ENCODE measurements at regions not wholly inside any gene's neighbourhood (a gene's known extent, or its start where the extent isn't known, plus 50 kb on each side); places are given as distances from the start of the nearest gene placed in this dataset.

GRCh38 chr12:60059180-60059579 lies 463.4 kb downstream of the SLC16A7 start:
- DNase-seq: no peak

DNA sequence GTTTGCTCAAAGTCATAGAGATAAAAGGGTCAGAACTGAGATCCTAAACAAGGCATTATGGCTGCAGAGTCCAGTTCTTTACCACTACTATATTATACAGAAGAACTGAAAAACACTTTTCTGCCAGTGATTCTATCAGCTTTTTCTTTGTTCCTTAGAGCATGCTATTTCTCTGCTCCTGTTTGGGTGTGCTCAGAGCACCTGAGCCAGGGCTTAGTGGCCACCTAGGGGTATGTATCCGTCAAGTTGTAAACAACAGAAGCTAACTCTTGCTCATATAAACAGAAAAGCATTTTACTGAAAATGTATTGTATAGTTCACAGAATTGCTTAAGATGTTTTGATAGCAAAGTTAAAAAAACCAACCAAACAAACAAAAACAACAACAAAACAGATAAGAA lies 470.8 kb downstream of the SLC16A7 start:
- DNase-seq: no peak

DNA sequence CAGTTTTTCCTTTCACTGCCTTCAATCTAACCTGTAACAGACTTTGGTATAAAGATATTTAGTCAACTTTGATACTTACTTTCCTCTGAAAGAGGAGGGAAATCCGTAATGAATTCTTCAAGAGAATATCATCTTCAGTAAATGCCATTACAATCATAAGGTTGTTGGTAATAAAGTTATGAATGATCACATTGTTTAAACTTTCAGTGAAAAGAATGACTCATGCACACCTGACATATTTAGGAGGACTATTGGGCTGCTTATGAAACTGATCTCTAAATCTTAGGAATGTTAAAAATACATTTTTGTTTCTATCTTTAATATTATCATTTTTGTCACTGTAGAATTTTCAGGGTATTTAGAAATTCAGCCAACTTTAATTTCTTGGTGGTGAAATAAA lies 474.7 kb downstream of the SLC16A7 start:
- no peak for DNase-seq

GRCh38 chr12:60071759-60072191 lies 475.9 kb downstream of the SLC16A7 start:
- no peak for DNase-seq

GRCh38 chr12:60072911-60073310 lies 477.1 kb downstream of the SLC16A7 start:
- DNase-seq: no peak

- DNase-seq: no peak
These were observed 479.3 kb downstream of the SLC16A7 start for GRCh38 chr12:60075091-60075490.

GRCh38 chr12:60078026-60078425 lies 482.2 kb downstream of the SLC16A7 start:
- DNase-seq: no peak

DNA sequence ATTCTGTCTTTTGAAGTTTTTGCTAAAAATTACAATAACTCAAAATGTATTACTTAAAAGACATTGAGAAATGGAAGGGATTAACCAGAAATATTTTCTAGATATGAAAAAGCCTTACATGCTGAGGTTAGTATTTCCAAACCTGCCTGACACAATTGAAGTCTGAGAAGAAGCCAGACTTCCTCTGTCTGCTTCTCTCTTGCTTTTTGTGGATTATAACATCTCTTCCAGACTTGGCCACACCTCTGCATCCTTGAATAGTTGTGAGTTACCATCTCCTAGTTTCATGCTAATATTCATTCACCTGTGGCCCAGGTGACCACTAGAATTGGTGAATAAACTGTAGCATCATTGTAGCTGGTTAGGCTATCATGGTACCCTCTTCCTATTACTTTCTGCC lies 497.6 kb downstream of the SLC16A7 start:
- DNase-seq: no peak

GRCh38 chr12:60094436-60094835 lies 498.6 kb downstream of the SLC16A7 start:
- DNase-seq: no peak

DNA sequence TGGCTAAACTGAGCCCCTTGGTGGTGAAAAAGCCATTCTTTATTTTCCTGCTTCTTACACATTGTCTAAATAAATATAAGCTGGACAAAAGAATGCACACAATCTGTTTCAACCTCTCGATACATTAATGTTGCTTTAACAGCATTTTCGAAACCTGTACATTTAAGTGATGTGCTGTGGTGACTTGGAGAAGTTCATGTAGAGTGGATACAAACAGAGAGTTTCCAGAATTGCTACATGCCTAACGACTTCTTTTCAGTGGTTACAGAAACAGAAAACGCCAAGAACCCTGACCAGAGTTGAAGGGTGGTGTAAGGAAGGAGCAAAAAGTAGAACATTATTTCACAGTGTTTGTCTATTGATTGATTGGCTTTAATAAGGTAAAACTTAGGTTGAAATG lies 500.9 kb downstream of the SLC16A7 start:
- DNase-seq: no peak

GRCh38 chr12:60100160-60100559 lies 504.3 kb downstream of the SLC16A7 start:
- DNase-seq: no peak

DNA sequence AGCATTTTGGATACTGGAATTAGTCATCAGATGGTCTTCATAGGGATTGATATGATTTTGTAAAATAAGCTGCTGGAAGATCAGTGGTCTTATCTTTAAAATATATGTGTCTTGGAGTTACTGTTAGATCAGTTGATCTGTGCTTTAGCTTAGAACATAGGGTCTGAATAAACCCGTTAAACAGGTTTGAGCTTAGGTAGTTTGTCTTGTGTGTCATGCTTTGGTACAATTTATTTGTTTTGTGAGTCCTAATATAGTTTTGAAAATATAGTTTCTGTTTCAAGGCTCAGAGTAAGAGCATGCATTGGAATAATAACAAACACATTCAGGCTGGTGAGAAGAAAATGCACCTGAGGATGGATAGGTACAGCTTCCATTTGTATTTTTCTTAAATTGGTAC lies 505.0 kb downstream of the SLC16A7 start:
- DNase-seq: no peak

- DNase-seq: no peak
These were observed 505.9 kb downstream of the SLC16A7 start for GRCh38 chr12:60101715-60102114.

DNA sequence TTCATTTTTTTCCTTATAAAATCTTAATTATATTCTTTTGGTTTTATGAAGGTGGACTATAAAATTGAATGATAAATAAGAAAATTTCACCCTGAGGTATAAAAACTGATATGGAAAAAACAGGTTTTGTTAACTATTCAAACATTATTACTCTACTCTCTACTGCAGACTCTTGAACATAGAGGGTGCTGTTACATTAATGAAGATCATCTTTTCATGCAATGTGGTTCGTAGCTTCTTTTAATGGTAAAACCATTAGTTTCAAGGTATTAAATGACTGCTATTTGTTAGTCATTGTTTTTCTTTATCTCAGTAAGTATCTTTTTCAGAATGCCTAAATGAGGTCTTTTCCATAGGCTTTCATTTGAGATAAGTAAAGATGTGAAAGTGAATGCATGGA lies 510.4 kb downstream of the SLC16A7 start:
- DNase-seq: no peak

DNA sequence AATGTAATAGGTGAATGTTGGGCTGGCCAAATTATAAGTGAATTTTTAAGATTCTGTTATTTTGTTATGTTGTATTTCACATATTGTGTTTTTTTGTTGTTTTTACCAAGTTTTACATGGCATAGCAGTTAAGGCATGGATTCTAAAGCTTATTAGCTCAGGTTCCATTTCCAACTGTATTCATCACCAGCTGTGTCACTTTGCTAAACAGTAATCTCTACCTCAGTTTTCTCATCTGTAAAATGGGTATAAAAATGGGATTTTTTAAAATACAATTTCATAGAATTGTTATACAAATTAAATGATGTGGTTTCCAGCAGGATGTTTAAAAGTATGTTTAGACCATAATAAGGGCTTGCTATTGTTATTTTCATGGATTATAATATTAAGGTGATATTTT lies 512.2 kb downstream of the SLC16A7 start:
- no peak for DNase-seq

DNA sequence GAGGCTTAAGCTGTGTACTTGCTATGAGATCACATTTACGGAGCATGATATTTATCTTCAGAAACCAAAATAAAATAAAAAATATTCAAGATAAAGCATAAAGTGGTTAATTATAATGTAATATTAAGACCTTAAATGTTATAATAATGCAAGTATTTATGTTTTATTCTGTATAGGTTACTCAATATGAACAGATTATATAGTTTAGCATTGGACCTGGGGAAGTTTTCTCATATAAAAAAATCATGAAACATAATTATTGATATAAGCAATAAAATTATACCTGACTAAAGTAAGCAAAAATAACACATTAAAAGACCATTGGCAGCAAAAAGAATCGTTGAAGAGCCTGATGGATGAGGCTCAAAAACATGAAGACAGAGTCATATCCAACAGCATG lies 516.2 kb downstream of the SLC16A7 start:
- no peak for DNase-seq

GRCh38 chr12:60112763-60113162 lies 516.9 kb downstream of the SLC16A7 start:
- DNase-seq: no peak

- DNase-seq: no peak
These were observed 518.3 kb downstream of the SLC16A7 start for GRCh38 chr12:60114169-60114568.

DNA sequence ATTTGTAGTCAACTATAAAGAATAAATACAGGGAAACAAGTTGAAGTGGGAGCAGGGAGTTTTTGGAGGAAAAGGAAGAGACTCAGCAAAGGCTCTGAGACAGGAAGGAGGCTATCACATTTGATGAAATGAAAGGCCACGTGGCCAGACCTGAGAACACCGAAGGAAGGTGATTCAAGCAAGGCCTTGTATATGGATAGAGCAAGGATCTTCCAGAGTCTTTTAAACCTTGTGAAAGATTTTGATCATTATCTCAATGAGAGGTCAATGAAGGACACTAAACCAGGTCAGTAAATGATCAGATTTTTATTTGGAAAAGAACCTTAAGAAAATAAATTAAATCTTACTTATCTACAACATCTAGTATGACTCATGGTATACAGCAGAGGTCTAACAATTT lies 523.5 kb downstream of the SLC16A7 start:
- DNase-seq: no peak

DNA sequence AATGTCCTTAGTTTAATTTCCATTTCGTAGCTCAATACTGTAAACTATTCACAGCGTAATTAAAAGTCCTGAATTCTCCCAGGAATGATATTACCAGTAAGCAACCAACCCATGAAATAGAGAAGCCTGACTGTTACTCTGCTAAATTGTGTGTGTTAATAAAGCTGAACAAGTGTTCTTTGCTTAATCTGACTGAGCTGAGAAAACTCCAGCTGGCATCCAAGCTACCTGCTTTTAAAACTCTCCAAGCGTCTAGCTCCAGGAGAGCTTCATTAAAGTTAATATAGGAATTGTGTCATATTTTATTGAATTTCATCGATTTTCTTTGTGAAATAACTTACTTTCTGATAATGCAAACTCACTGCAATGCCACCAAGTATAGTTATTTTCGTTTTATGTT lies 524.4 kb downstream of the SLC16A7 start:
- DNase-seq: no peak

GRCh38 chr12:60123557-60123956 lies 527.7 kb downstream of the SLC16A7 start:
- no peak for DNase-seq

DNA sequence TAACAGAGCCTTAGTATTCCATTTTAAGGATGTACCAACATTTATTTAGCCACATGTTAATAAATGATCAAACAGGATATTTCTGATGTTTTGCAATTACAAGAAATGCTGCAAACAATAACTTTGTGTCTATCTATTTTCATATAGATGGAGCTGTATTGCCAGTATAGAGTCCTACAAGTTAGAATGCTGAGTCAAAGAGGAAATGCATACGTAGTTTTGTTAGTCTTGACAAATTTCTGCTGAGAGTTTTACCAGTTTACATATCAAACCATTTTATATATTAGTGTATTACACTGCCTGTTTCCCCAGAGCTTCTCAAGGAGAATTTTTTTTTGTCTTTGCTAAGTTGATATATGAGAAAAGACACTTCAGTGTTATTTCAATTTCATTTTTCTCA lies 541.7 kb downstream of the SLC16A7 start:
- DNase-seq: no peak

- no peak for DNase-seq
These were observed 542.7 kb downstream of the SLC16A7 start for GRCh38 chr12:60138526-60138925.

DNA sequence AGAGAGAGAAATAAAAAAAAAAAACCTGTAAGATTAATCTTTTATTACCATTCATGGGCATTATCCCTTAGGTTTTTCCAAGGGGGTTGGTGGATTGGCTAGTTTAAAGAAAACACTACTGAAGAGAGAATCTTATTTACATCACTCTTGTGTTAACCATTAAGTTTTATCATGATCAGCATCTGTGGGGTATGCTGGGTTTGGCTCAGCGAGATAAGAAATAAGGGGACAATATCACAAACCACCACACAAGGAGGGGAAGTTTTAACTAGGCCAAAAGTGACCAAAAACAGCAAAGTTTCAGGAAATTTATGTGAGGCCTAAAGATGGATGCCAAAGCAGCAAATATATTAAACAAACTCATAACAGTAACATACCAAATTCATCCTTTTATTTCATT lies 548.6 kb downstream of the SLC16A7 start:
- no peak for DNase-seq

DNA sequence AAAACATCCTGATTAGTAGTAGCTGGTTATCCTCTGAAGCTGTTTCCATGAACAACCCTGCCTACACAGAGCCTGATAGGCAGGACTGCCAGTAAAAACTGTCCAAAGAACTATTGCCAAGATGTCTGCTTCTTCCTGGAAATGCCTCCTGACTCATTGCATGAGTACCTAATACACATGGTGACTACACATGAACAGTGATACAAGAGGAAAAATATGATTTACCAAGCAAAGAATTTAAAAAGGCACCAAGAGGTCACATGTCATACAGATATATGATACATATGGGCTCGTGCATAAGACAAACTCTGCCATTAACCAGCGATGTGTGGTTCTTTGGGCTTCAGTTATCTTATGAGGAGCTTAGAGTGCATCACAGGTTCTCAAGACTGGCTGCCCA lies 552.3 kb downstream of the SLC16A7 start:
- no peak for DNase-seq

DNA sequence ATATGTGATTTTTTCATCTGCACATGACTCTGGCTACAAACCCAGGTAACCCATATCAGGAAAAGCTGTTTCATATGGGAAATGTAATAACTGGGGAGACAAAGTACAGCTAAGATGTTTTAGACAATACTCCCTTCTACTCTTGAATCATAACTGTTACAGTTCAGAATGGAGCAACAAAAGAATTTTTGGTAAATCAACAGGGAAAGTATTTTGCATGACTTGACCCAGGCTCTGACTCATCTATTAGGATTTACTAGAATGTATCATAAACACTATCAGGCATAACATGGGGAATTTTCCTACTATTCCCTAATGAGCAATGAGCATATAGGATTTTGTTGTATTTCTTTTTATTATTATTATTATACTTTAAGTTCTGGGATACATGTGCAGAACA lies 553.0 kb downstream of the SLC16A7 start:
- no peak for DNase-seq

Measured in NCI-H1417 treated with DMSO at 0.1 percent for 48 hours (cell line).